Mononuclear cell (primary cell): ENCODE measurements at regions not wholly inside any gene's neighbourhood (a gene's known extent, or its start where the extent isn't known, plus 50 kb on each side); places are given as distances from the start of the nearest gene placed in this dataset.

Experiments used
- H3K27me3 ChIP-seq: 2 replicates; pipeline ENCODE4 v1.6.0; 2011; ENCODE audit warnings: low read length, control low read depth; ENCODE audit not compliant: insufficient read depth
- H3K4me1 ChIP-seq: 2 replicates; pipeline ENCODE4 v1.5.1; 2011; ENCODE audit warnings: mild to moderate bottlenecking, low read length, control low read depth; ENCODE audit not compliant: insufficient read depth
- H3K4me3 ChIP-seq: 2 replicates; pipeline ENCODE4 v1.5.1; 2011; ENCODE audit warnings: mild to moderate bottlenecking, low read length, moderate library complexity
- H3K9me3 ChIP-seq: 2 replicates; pipeline ENCODE4 v1.5.1; 2011; ENCODE audit warnings: low read depth, mild to moderate bottlenecking, control low read depth, low read length

GRCh38 chr1:168876830-168877229 lies 147.8 kb upstream of the DPT start:
- H3K27me3 ChIP-seq = no peaks in the 10 kb centered on the region

GRCh38 chr1:168879896-168880734 lies 151.1 kb upstream of the DPT start:
- H3K4me3 ChIP-seq = no peak overlapping the region
- H3K27me3 ChIP-seq = no peaks in the 10 kb centered on the region
- no peaks in the 10 kb centered on the region for H3K4me1 ChIP-seq
- H3K9me3 ChIP-seq = no peaks in the 10 kb centered on the region

More at GRCh38 chr1:168876830-168877229, 147.8 kb upstream of the DPT start:
- Histone ChIP-seq H3K9me3 (no peaks in the 10 kb centered on the region), H3K4me3 (no peak overlapping the region), H3K4me1 (no peaks in the 10 kb centered on the region)

GRCh38 chr1:168881656-168882260 lies 152.8 kb upstream of the DPT start:
- H3K27me3 ChIP-seq = no peaks in the 10 kb centered on the region
- no peak overlapping the region for H3K4me3 ChIP-seq
- no peaks in the 10 kb centered on the region for H3K4me1 ChIP-seq
- no peaks in the 10 kb centered on the region for H3K9me3 ChIP-seq

- H3K9me3 ChIP-seq = no peaks in the 10 kb centered on the region
- no peak overlapping the region for H3K4me3 ChIP-seq
- H3K4me1 ChIP-seq = no peaks in the 10 kb centered on the region
- H3K27me3 ChIP-seq = no peaks in the 10 kb centered on the region
Observed at GRCh38 chr1:168887381-168887780, 158.4 kb upstream of the DPT start.

- Histone ChIP-seq H3K27me3 (no peaks in the 10 kb centered on the region), H3K4me3 (no peak overlapping the region), H3K4me1 (no peaks in the 10 kb centered on the region), H3K9me3 (no peaks in the 10 kb centered on the region)
Observed at GRCh38 chr1:168888418-168888817, 159.4 kb upstream of the DPT start.

- Histone ChIP-seq H3K27me3 (no peaks in the 10 kb centered on the region), H3K9me3 (no peaks in the 10 kb centered on the region), H3K4me1 (no peaks in the 10 kb centered on the region), H3K4me3 (no peak overlapping the region)
Observed at GRCh38 chr1:168892931-168893330, 163.9 kb upstream of the DPT start.

GRCh38 chr1:168893359-168893801 lies 164.4 kb upstream of the DPT start:
- Histone ChIP-seq H3K9me3 (no peaks in the 10 kb centered on the region), H3K4me1 (no peaks in the 10 kb centered on the region), H3K27me3 (no peaks in the 10 kb centered on the region), H3K4me3 (no peak overlapping the region)

- Histone ChIP-seq H3K27me3 (no peaks in the 10 kb centered on the region), H3K9me3 (no peaks in the 10 kb centered on the region), H3K4me3 (no peak overlapping the region), H3K4me1 (no peaks in the 10 kb centered on the region)
Observed at GRCh38 chr1:168894397-168894903, 165.4 kb upstream of the DPT start.

GRCh38 chr1:168897249-168897648 lies 168.2 kb upstream of the DPT start:
- Histone ChIP-seq H3K27me3 (no peaks in the 10 kb centered on the region), H3K4me1 (no peaks in the 10 kb centered on the region), H3K9me3 (no peaks in the 10 kb centered on the region), H3K4me3 (no peak overlapping the region)

- no peaks in the 10 kb centered on the region for H3K27me3 ChIP-seq
- no peak overlapping the region for H3K4me3 ChIP-seq
- no peaks in the 10 kb centered on the region for H3K4me1 ChIP-seq
- no peaks in the 10 kb centered on the region for H3K9me3 ChIP-seq
Observed at GRCh38 chr1:168903237-168903830, 174.3 kb upstream of the DPT start.

- H3K4me3 ChIP-seq = no peak overlapping the region
- no peaks in the 10 kb centered on the region for H3K9me3 ChIP-seq
- no peaks in the 10 kb centered on the region for H3K27me3 ChIP-seq
- H3K4me1 ChIP-seq = no peaks in the 10 kb centered on the region
Observed at GRCh38 chr1:168905633-168906032, 176.6 kb upstream of the DPT start.

GRCh38 chr1:168906367-168906766 lies 177.4 kb upstream of the DPT start:
- Histone ChIP-seq H3K9me3 (no peaks in the 10 kb centered on the region), H3K4me1 (no peaks in the 10 kb centered on the region), H3K4me3 (no peak overlapping the region), H3K27me3 (no peaks in the 10 kb centered on the region)

GRCh38 chr1:168907053-168907452 lies 178.0 kb upstream of the DPT start:
- no peaks in the 10 kb centered on the region for H3K9me3 ChIP-seq
- H3K27me3 ChIP-seq = no peaks in the 10 kb centered on the region
- H3K4me3 ChIP-seq = no peak overlapping the region

GRCh38 chr1:168907786-168908348 lies 178.9 kb upstream of the DPT start:
- no peaks in the 10 kb centered on the region for H3K9me3 ChIP-seq
- H3K27me3 ChIP-seq = no peaks in the 10 kb centered on the region
- H3K4me1 ChIP-seq = no peaks in the 10 kb centered on the region
- no peak overlapping the region for H3K4me3 ChIP-seq

More at GRCh38 chr1:168907053-168907452, 178.0 kb upstream of the DPT start:
- H3K4me1 ChIP-seq = no peaks in the 10 kb centered on the region

- Histone ChIP-seq H3K27me3 (no peaks in the 10 kb centered on the region), H3K4me3 (no peak overlapping the region), H3K9me3 (no peaks in the 10 kb centered on the region), H3K4me1 (no peaks in the 10 kb centered on the region)
Observed at GRCh38 chr1:168910403-168910802, 181.4 kb upstream of the DPT start.
